ENCODE measurements at regions not wholly inside any gene's neighbourhood (a gene's known extent, or its start where the extent isn't known, plus 50 kb on each side); places are given as distances from the start of the nearest gene placed in this dataset.
"Not testable (repeated sequence)": the region's sequence is repeated elsewhere in the genome, so short reads cannot be mapped to it uniquely, and the experiment has no call there.

DNA sequence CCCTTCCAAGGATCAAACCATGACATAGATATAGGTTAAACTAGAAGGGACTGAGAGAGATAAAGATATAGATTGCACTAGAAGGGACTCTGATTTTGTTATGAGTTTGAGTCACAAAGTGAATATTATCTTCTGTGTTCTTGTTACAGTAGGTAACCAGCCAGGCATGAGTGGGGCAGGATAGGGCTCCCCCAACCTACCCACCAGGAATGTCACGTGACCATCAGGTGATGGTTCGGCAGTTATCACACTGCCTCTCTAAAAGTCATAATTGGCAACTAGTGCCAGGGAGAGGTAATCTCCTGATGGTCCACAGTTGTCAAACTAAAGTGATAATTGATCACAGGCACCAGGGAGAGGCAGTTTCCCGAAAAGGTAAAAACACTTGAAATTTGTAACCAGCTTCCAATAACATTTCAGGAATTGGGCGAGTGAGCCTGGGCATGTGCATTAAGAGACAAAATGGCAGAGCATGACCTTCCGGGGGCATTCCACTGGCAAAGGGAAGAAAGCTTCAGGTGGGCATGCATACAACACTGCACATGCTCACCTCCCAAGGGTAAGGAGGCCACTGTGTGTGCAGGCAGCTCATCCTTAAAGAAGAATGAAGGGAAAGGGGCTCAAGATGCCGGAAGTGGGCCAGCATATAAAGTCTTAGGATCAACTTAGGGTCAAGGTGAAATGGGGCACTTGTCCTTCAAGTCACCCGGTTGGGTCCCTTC, 533.6 kb upstream of the HTR2C start:
- DNase-seq (ENCODE audit: low read depth): no peak
- TF ChIP-seq CTCF (IDR thresholded peaks at IDR 0.05; ENCODE audit: insufficient read depth, low read length): no peak
- no peak overlapping the region for H3K4me3 ChIP-seq (ENCODE audit: low read depth, low read length)

- no peak for TF ChIP-seq CTCF (IDR thresholded peaks at IDR 0.05; ENCODE audit: insufficient read depth, low read length)
- H3K4me3 ChIP-seq (ENCODE audit: low read depth, low read length): no peak overlapping the region
- DNase-seq (ENCODE audit: low read depth): no peak
These were observed 534.8 kb upstream of the HTR2C start for GRCh38 chrX:114049063-114049462.

GRCh38 chrX:114047558-114047957, 536.3 kb upstream of the HTR2C start:
- DNase-seq (ENCODE audit: low read depth): no peak
- TF ChIP-seq CTCF (IDR thresholded peaks at IDR 0.05; ENCODE audit: insufficient read depth, low read length): no peak
- H3K4me3 ChIP-seq (ENCODE audit: low read depth, low read length): no peak overlapping the region

- DNase-seq (ENCODE audit: low read depth): no peak
- TF ChIP-seq CTCF (IDR thresholded peaks at IDR 0.05; ENCODE audit: insufficient read depth, low read length): no peak
- no peak overlapping the region for H3K4me3 ChIP-seq (ENCODE audit: low read depth, low read length)
These were observed 537.1 kb upstream of the HTR2C start for GRCh38 chrX:114046695-114047279.

DNA sequence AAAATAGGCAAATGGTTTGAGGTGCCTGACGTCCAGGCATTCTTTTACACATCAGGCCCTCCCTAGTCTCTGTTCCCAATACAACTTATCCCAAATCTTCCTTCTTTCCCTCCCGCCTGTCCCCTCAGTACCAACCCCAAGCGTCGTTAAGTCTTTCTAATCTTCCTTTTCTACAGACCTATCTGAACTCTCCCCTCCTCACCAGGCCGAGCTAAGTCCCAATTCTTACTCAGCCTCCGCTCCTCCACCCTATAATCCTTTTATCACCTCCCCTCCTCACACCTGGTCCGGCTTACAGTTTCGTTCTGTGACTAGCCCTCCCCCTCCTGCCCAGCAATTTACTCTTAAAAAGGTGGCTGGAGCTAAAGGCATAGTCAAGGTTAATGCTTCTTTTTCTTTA, 542.4 kb upstream of the HTR2C start:
- DNase-seq (ENCODE audit: low read depth); H3K4me3 ChIP-seq (ENCODE audit: low read depth, low read length): not testable (repeated sequence)

DNA sequence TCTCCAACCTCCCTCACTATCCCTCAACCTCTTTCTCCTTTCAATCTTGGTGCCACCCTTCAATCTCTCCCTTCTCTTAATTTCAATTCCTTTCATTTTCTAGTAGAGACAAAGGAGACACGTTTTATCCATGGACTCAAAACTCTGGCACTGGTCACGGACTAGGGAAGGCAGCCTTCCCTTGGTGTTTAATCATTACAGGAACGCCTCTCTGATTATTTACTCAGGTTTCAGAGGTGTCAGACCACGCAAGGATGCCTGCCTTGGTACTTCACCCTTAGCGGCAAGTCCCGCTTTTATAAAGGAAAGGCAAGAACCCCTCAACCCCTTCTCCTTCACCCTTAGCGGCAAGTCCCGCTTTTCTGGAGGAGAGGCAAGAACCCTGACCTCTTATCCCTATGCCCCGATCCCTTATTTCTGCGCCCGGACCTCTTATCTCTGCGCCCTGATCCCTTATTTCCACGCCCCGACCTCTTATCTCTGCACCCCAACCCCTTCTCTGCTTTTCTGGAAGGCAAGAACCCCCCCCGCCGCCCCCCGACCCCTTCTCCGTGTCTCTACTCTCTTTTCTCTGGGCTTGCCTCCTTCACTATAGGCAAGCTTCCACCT, 543.1 kb upstream of the HTR2C start:
- DNase-seq (ENCODE audit: low read depth); H3K4me3 ChIP-seq (ENCODE audit: low read depth, low read length): not testable (repeated sequence)

DNA sequence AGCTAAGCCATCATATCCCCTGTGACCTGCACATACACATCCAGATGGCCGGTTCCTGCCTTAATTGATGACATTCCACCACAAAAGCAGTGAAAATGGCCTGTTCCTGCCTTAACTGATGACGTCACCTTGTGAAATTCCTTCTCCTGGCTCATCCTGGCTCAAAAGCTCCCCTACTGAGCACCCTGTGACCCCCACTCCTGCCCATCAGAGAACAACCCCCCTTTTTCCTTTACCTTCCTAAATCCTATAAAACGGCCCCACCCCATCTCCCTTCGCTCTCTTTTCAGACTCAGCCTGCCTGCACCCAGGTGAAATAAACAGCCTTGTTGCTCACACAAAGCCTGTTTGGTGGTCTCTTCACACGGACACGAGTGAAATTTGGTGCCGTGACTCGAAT, 543.8 kb upstream of the HTR2C start:
- not testable (repeated sequence) for DNase-seq (ENCODE audit: low read depth); H3K4me3 ChIP-seq (ENCODE audit: low read depth, low read length)

- no peak for TF ChIP-seq CTCF (IDR thresholded peaks at IDR 0.05; ENCODE audit: insufficient read depth, low read length)
- no peak overlapping the region for H3K4me3 ChIP-seq (ENCODE audit: low read depth, low read length)
- DNase-seq (ENCODE audit: low read depth): no peak
These were observed 545.5 kb upstream of the HTR2C start for GRCh38 chrX:114038358-114038757.
